ENCODE measurements at regions not wholly inside any gene's neighbourhood (a gene's known extent, or its start where the extent isn't known, plus 50 kb on each side); places are given as distances from the start of the nearest gene placed in this dataset.

DNA sequence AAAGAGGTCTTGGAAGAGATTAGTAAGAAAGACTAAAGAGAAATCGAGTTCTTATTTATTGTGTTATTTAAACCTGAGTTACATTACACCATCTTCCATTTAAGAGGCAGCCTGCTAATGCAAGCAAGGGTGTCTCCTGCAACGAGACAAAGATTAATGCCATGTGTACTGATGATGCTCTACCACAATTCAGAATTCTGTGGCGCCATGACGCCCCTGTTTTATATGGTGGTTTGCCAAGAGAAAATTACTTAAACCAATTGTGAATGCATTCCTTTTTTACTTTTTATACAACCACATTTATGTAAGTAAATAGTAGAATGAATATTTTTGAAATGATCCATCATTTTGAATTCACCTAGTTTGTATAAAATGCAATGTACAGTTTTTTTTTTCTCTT lies 356.1 kb upstream of the ZEB2 start:
- no peak for TF ChIP-seq JUNB (IDR thresholded peaks at IDR 0.05; ENCODE audit: unreplicated experiment)
- TF ChIP-seq, protein P1, sequence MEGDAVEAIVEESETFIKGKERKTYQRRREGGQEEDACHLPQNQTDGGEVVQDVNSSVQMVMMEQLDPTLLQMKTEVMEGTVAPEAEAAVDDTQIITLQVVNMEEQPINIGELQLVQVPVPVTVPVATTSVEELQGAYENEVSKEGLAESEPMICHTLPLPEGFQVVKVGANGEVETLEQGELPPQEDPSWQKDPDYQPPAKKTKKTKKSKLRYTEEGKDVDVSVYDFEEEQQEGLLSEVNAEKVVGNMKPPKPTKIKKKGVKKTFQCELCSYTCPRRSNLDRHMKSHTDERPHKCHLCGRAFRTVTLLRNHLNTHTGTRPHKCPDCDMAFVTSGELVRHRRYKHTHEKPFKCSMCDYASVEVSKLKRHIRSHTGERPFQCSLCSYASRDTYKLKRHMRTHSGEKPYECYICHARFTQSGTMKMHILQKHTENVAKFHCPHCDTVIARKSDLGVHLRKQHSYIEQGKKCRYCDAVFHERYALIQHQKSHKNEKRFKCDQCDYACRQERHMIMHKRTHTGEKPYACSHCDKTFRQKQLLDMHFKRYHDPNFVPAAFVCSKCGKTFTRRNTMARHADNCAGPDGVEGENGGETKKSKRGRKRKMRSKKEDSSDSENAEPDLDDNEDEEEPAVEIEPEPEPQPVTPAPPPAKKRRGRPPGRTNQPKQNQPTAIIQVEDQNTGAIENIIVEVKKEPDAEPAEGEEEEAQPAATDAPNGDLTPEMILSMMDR (conservative IDR thresholded peaks at IDR 0.05; ENCODE audit: low read depth in 2 of 2), result no peak

Measured in GM23338 (cell line).